ENCODE measurements at regions not wholly inside any gene's neighbourhood (a gene's known extent, or its start where the extent isn't known, plus 50 kb on each side); places are given as distances from the start of the nearest gene placed in this dataset.
"Not testable (repeated sequence)": the region's sequence is repeated elsewhere in the genome, so short reads cannot be mapped to it uniquely, and the experiment has no call there.

- no peaks in the 10 kb centered on the region for H3K27me3 ChIP-seq (ENCODE audit: insufficient read depth, low read depth, severe bottlenecking)
- DNase-seq: no peak
- H3K27ac ChIP-seq: no peak overlapping the region
Observed at GRCh38 chr5:36790847-36791246, 85.7 kb upstream of the NIPBL start.

GRCh38 chr5:36792560-36793180, 83.9 kb upstream of the NIPBL start:
- TF ChIP-seq CTCF (IDR thresholded peaks at IDR 0.05; ENCODE audit: low read depth, low read length): no peak
- H3K36me3 ChIP-seq: no peaks in the 10 kb centered on the region
- H3K9me3 ChIP-seq (ENCODE audit: severe bottlenecking): no peaks in the 10 kb centered on the region
- no peak for DNase-seq
- H3K4me3 ChIP-seq (ENCODE audit: low read depth, low read length): no peak overlapping the region
- H3K27me3 ChIP-seq (ENCODE audit: insufficient read depth, low read depth, severe bottlenecking): no peaks in the 10 kb centered on the region
- no peak overlapping the region for H3K27ac ChIP-seq

More at GRCh38 chr5:36790847-36791246, 85.7 kb upstream of the NIPBL start:
- H3K4me3 ChIP-seq (ENCODE audit: low read depth, low read length): no peak overlapping the region
- no peak for TF ChIP-seq CTCF (IDR thresholded peaks at IDR 0.05; ENCODE audit: low read depth, low read length)
- no peaks in the 10 kb centered on the region for H3K36me3 ChIP-seq
- H3K9me3 ChIP-seq (ENCODE audit: severe bottlenecking): no peaks in the 10 kb centered on the region

- no peak for DNase-seq
- Histone ChIP-seq H3K9me3 (ENCODE audit: severe bottlenecking) (no peaks in the 10 kb centered on the region), H3K27me3 (ENCODE audit: insufficient read depth, low read depth, severe bottlenecking) (no peaks in the 10 kb centered on the region), H3K4me3 (ENCODE audit: low read depth, low read length) (no peak overlapping the region), H3K36me3 (no peaks in the 10 kb centered on the region), H3K27ac (no peak overlapping the region)
- TF ChIP-seq CTCF (IDR thresholded peaks at IDR 0.05; ENCODE audit: low read depth, low read length): no peak
Observed at GRCh38 chr5:36795366-36795765, 81.2 kb upstream of the NIPBL start.

- no peak overlapping the region for H3K27ac ChIP-seq
- no peak for DNase-seq
- TF ChIP-seq CTCF (IDR thresholded peaks at IDR 0.05; ENCODE audit: low read depth, low read length): no peak
- H3K4me3 ChIP-seq (ENCODE audit: low read depth, low read length): no peak overlapping the region
- no peaks in the 10 kb centered on the region for H3K36me3 ChIP-seq
- no peaks in the 10 kb centered on the region for H3K9me3 ChIP-seq (ENCODE audit: severe bottlenecking)
- H3K27me3 ChIP-seq (ENCODE audit: insufficient read depth, low read depth, severe bottlenecking): no peaks in the 10 kb centered on the region
Observed at GRCh38 chr5:36796155-36796554, 80.4 kb upstream of the NIPBL start.

GRCh38 chr5:36801523-36801922, 75.0 kb upstream of the NIPBL start:
- H3K36me3 ChIP-seq: no peaks in the 10 kb centered on the region
- no peak for DNase-seq
- no peak overlapping the region for H3K4me3 ChIP-seq (ENCODE audit: low read depth, low read length)
- TF ChIP-seq CTCF (IDR thresholded peaks at IDR 0.05; ENCODE audit: low read depth, low read length): no peak
- H3K27ac ChIP-seq: no peak overlapping the region
- H3K9me3 ChIP-seq (ENCODE audit: severe bottlenecking): no peaks in the 10 kb centered on the region
- no peaks in the 10 kb centered on the region for H3K27me3 ChIP-seq (ENCODE audit: insufficient read depth, low read depth, severe bottlenecking)

- no peak for TF ChIP-seq CTCF (IDR thresholded peaks at IDR 0.05; ENCODE audit: low read depth, low read length)
Observed at GRCh38 chr5:36802187-36802586, 74.4 kb upstream of the NIPBL start.

GRCh38 chr5:36813249-36813648, 63.3 kb upstream of the NIPBL start:
- not testable (repeated sequence) for H3K36me3 ChIP-seq; DNase-seq; H3K9me3 ChIP-seq (ENCODE audit: severe bottlenecking); H3K4me3 ChIP-seq (ENCODE audit: low read depth, low read length); H3K27me3 ChIP-seq (ENCODE audit: insufficient read depth, low read depth, severe bottlenecking); H3K27ac ChIP-seq

More at GRCh38 chr5:36802187-36802586, 74.4 kb upstream of the NIPBL start:
- Histone ChIP-seq H3K27me3 (ENCODE audit: insufficient read depth, low read depth, severe bottlenecking) (no peaks in the 10 kb centered on the region), H3K9me3 (ENCODE audit: severe bottlenecking) (no peaks in the 10 kb centered on the region), H3K36me3 (no peaks in the 10 kb centered on the region), H3K27ac (no peak overlapping the region), H3K4me3 (ENCODE audit: low read depth, low read length) (no peak overlapping the region)
- DNase-seq: no peak

All from WERI-Rb-1 (cell line).